Osteoblast (primary cell): ENCODE measurements at regions not wholly inside any gene's neighbourhood (a gene's known extent, or its start where the extent isn't known, plus 50 kb on each side); places are given as distances from the start of the nearest gene placed in this dataset.

ENCODE experiments used
- DNase-seq: peaks from one replicate; pipeline ENCODE4 v3.0.0; 2011; ENCODE audit warnings: low spot score, mixed read lengths; ENCODE audit not compliant: insufficient read length; ENCODE audit errors: missing footprints
- H2AFZ ChIP-seq: 2 replicates; pipeline ENCODE4 v1.6.0; 2011; ENCODE audit warnings: mild to moderate bottlenecking, low read length
- H3K27ac ChIP-seq: 2 replicates; pipeline ENCODE4 v1.5.1; 2011; ENCODE audit warnings: mild to moderate bottlenecking, low read depth, low read length, moderate library complexity
- H3K27me3 ChIP-seq: 2 replicates; pipeline ENCODE4 v1.6.0; 2012; ENCODE audit warnings: mild to moderate bottlenecking, control low read depth, inconsistent platforms, low read length, moderate library complexity; ENCODE audit not compliant: insufficient read depth
- H3K36me3 ChIP-seq: 2 replicates; pipeline ENCODE4 v1.5.1; 2011; ENCODE audit warnings: mild to moderate bottlenecking, low read length, control low read depth, moderate library complexity; ENCODE audit not compliant: insufficient read depth
- H3K4me1 ChIP-seq: 2 replicates; pipeline ENCODE4 v1.5.1; 2011; ENCODE audit warnings: mild to moderate bottlenecking, low read length, control low read depth, moderate library complexity; ENCODE audit not compliant: insufficient read depth
- H3K4me2 ChIP-seq: 2 replicates; pipeline ENCODE4 v1.6.0; 2011; ENCODE audit warnings: mild to moderate bottlenecking, low read length; ENCODE audit not compliant: insufficient read depth
- H3K4me3 ChIP-seq: fragments of 200-600 bp; sonication (generic); 3 replicates; pipeline ENCODE4 v1.5.1; 2012; ENCODE audit warnings: mild to moderate bottlenecking, low read length, inconsistent platforms; ENCODE audit not compliant: insufficient read depth
- H3K79me2 ChIP-seq: 2 replicates; pipeline ENCODE4 v1.6.0; 2012; ENCODE audit warnings: mild to moderate bottlenecking, low read length, control low read depth, inconsistent platforms; ENCODE audit not compliant: insufficient read depth
- H3K9me3 ChIP-seq: 2 replicates; pipeline ENCODE4 v1.5.1; 2011; ENCODE audit warnings: low read depth, low read length, control low read depth
- H4K20me1 ChIP-seq: 2 replicates; pipeline ENCODE4 v1.6.0; 2012; ENCODE audit warnings: mild to moderate bottlenecking, low read length, control low read depth; ENCODE audit not compliant: insufficient read depth
- TF ChIP-seq, protein P1 (sequence below): IDR thresholded peaks from 2 replicates; pipeline ENCODE4 v1.5.1; 2011; ENCODE audit warnings: mild to moderate bottlenecking, low read depth, low read length, moderate library complexity; ENCODE audit errors: extremely low read depth

GRCh38 chr1:218538341-218538740 lies 193.2 kb downstream of the TGFB2 start:
- H3K4me1 ChIP-seq: peaks cover 11% of the 10 kb centered on the region
- no peak overlapping the region for H3K4me3 ChIP-seq
- H3K79me2 ChIP-seq: no peaks in the 10 kb centered on the region
- H3K9me3 ChIP-seq: no peaks in the 10 kb centered on the region
- no peak for DNase-seq
- peak overlapping the region; percentile 27 for H2AFZ ChIP-seq
- no peaks in the 10 kb centered on the region for H3K36me3 ChIP-seq
- TF ChIP-seq, protein P1, sequence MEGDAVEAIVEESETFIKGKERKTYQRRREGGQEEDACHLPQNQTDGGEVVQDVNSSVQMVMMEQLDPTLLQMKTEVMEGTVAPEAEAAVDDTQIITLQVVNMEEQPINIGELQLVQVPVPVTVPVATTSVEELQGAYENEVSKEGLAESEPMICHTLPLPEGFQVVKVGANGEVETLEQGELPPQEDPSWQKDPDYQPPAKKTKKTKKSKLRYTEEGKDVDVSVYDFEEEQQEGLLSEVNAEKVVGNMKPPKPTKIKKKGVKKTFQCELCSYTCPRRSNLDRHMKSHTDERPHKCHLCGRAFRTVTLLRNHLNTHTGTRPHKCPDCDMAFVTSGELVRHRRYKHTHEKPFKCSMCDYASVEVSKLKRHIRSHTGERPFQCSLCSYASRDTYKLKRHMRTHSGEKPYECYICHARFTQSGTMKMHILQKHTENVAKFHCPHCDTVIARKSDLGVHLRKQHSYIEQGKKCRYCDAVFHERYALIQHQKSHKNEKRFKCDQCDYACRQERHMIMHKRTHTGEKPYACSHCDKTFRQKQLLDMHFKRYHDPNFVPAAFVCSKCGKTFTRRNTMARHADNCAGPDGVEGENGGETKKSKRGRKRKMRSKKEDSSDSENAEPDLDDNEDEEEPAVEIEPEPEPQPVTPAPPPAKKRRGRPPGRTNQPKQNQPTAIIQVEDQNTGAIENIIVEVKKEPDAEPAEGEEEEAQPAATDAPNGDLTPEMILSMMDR: no peak
- H3K27ac ChIP-seq: no peak overlapping the region
- H3K4me2 ChIP-seq: no peak overlapping the region
- no peaks in the 10 kb centered on the region for H3K27me3 ChIP-seq
- no peaks in the 10 kb centered on the region for H4K20me1 ChIP-seq

DNA sequence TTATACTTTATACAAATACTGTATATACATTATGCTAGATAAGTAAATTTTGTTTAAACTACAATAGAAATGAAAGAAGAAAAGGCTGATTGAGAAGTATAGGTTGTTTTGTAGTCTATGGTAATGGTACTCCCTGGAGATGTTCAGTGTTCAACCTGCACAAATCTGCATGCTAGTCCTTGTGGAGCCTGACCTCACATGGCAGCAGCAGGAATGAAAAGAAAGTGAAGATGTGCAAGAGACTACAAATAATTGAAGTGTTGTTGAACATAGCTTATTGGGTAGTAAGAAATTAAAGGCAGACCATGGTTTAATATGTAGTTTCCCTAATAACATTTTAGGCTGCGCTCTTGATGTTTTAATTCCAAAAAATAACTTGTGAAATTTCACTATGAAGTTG lies 201.2 kb downstream of the TGFB2 start:
- Histone ChIP-seq H2AFZ (no peak overlapping the region), H3K27me3 (no peaks in the 10 kb centered on the region), H4K20me1 (no peaks in the 10 kb centered on the region), H3K4me1 (no peaks in the 10 kb centered on the region), H3K4me2 (no peak overlapping the region), H3K36me3 (no peaks in the 10 kb centered on the region), H3K27ac (no peak overlapping the region), H3K79me2 (no peaks in the 10 kb centered on the region), H3K9me3 (no peaks in the 10 kb centered on the region), H3K4me3 (no peak overlapping the region)
- TF ChIP-seq, protein P1: peak; percentile 32
- DNase-seq: peak; percentile 50

DNA sequence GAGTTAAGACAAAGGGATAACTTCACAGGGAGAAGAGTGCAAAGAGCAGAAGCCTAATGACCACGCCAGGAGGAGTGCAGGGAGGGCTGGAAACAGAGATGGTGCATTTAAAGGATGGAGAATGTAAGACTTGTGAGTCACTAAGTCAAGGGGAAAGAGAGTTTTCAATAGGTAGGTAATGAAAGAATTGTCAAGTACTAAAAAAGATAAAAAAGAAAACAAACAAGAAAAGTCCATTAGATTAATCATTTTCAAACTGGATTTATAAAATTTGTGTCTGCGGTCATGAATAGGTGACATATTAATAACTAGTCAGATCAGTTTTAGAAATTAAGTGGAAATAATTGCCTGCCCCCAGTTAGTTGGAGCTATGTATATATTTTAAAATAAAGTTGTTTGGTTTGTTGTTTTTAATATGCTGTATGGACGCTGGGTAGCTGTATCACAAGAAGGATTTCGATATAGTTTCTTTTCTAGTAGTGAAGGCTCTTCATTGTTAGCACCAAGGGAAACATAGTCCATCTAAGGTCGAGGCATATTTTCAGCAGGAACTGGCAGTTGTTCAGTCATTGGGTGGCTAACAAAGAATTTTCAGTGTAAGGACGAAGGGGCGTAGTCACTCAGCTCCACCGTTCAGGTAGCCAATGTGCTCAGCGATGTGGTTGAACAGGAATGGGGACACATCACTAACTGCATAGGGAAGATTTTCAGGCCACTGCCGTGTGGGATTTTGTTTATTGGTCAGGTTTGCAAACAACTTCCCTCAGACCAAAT lies 203.0 kb downstream of the TGFB2 start:
- DNase-seq: no peak
- no peaks in the 10 kb centered on the region for H3K36me3 ChIP-seq
- no peaks in the 10 kb centered on the region for H3K79me2 ChIP-seq
- TF ChIP-seq, protein P1: no peak
- no peaks in the 10 kb centered on the region for H4K20me1 ChIP-seq
- no peaks in the 10 kb centered on the region for H3K9me3 ChIP-seq
- no peaks in the 10 kb centered on the region for H3K4me1 ChIP-seq
- H2AFZ ChIP-seq: no peak overlapping the region
- no peak overlapping the region for H3K4me2 ChIP-seq
- H3K27me3 ChIP-seq: no peaks in the 10 kb centered on the region
- H3K4me3 ChIP-seq: no peak overlapping the region
- no peak overlapping the region for H3K27ac ChIP-seq

- Histone ChIP-seq H3K4me1 (no peaks in the 10 kb centered on the region), H2AFZ (no peak overlapping the region)
- TF ChIP-seq, protein P1: no peak
These were observed 203.6 kb downstream of the TGFB2 start for GRCh38 chr1:218548764-218549163.

More at GRCh38 chr1:218548764-218549163, 203.6 kb downstream of the TGFB2 start:
- Histone ChIP-seq H3K79me2 (no peaks in the 10 kb centered on the region), H3K4me2 (no peak overlapping the region), H3K36me3 (no peaks in the 10 kb centered on the region), H3K27me3 (no peaks in the 10 kb centered on the region), H4K20me1 (no peaks in the 10 kb centered on the region), H3K27ac (no peak overlapping the region), H3K9me3 (no peaks in the 10 kb centered on the region), H3K4me3 (no peak overlapping the region)
- no peak for DNase-seq
